ENCODE measurements at regions not wholly inside any gene's neighbourhood (a gene's known extent, or its start where the extent isn't known, plus 50 kb on each side); places are given as distances from the start of the nearest gene placed in this dataset.
A peak's percentile ranks its signal among the peaks of the same experiment; 100 is the strongest.

- TF ChIP-seq, protein P1, sequence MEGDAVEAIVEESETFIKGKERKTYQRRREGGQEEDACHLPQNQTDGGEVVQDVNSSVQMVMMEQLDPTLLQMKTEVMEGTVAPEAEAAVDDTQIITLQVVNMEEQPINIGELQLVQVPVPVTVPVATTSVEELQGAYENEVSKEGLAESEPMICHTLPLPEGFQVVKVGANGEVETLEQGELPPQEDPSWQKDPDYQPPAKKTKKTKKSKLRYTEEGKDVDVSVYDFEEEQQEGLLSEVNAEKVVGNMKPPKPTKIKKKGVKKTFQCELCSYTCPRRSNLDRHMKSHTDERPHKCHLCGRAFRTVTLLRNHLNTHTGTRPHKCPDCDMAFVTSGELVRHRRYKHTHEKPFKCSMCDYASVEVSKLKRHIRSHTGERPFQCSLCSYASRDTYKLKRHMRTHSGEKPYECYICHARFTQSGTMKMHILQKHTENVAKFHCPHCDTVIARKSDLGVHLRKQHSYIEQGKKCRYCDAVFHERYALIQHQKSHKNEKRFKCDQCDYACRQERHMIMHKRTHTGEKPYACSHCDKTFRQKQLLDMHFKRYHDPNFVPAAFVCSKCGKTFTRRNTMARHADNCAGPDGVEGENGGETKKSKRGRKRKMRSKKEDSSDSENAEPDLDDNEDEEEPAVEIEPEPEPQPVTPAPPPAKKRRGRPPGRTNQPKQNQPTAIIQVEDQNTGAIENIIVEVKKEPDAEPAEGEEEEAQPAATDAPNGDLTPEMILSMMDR (conservative IDR thresholded peaks at IDR 0.05) = no peak
- TF ChIP-seq ZFX (IDR thresholded peaks at IDR 0.05) = no peak
- H3K27ac ChIP-seq = no peak overlapping the region
Measured at GRCh38 chr18:57909620-57910019, 106.5 kb upstream of the ATP8B1 start.

DNA sequence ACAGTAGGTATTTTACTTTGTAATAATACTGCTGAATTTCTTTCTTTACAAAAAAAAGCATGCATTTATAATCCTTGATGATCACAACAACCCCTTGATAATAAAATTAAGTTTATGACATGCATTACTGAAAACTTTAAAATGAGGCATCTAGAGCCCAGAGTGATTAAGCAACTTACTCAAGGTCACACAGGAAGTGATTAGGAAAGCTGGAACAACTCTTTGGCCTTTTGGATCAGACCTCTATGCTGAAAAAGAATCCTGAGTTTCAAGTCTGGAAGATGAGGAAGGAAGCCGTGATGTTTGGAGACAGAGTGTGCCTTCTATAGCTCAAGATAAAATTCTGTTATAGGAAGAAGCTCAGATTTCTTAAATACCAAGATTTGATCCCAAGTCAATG lies 105.0 kb upstream of the ATP8B1 start:
- no peak overlapping the region for H3K27ac ChIP-seq
- TF ChIP-seq, protein P1 (conservative IDR thresholded peaks at IDR 0.05) = no peak
- no peak for TF ChIP-seq ZFX (IDR thresholded peaks at IDR 0.05)

DNA sequence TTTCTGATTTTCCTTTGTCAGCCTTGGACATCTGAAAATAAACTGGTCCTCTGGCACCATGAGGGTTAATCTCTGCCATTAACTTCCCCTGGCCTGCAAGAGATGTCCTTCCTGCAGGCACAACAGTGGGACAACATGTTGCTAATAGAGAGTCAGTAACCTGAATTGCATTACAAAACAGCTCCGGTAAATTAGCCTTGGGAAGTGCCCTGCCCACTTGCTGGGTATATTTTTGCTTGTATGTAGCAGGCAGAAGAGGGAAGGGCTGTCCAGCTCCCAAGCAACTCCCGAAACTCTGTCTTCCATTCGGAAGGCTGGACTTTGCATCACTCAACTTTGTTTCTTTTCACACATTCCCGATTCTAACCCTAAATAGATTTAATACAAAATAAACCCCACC lies 104.4 kb upstream of the ATP8B1 start:
- TF ChIP-seq, protein P1 (conservative IDR thresholded peaks at IDR 0.05) = no peak
- no peak for TF ChIP-seq ZFX (IDR thresholded peaks at IDR 0.05)
- no peak overlapping the region for H3K27ac ChIP-seq

- H3K27ac ChIP-seq = no peak overlapping the region
- no peak for TF ChIP-seq ZFX (IDR thresholded peaks at IDR 0.05)
- TF ChIP-seq, protein P1 (conservative IDR thresholded peaks at IDR 0.05) = peak; percentile 14
Measured at GRCh38 chr18:57906852-57907251, 103.7 kb upstream of the ATP8B1 start.

- no peak overlapping the region for H3K27ac ChIP-seq
- TF ChIP-seq, protein P1 (conservative IDR thresholded peaks at IDR 0.05) = no peak
- no peak for TF ChIP-seq ZFX (IDR thresholded peaks at IDR 0.05)
Measured at GRCh38 chr18:57904535-57904934, 101.4 kb upstream of the ATP8B1 start.

- H3K27ac ChIP-seq = no peak overlapping the region
- TF ChIP-seq, protein P1 (conservative IDR thresholded peaks at IDR 0.05) = no peak
- TF ChIP-seq ZFX (IDR thresholded peaks at IDR 0.05) = no peak
Measured at GRCh38 chr18:57902721-57903120, 99.6 kb upstream of the ATP8B1 start.

DNA sequence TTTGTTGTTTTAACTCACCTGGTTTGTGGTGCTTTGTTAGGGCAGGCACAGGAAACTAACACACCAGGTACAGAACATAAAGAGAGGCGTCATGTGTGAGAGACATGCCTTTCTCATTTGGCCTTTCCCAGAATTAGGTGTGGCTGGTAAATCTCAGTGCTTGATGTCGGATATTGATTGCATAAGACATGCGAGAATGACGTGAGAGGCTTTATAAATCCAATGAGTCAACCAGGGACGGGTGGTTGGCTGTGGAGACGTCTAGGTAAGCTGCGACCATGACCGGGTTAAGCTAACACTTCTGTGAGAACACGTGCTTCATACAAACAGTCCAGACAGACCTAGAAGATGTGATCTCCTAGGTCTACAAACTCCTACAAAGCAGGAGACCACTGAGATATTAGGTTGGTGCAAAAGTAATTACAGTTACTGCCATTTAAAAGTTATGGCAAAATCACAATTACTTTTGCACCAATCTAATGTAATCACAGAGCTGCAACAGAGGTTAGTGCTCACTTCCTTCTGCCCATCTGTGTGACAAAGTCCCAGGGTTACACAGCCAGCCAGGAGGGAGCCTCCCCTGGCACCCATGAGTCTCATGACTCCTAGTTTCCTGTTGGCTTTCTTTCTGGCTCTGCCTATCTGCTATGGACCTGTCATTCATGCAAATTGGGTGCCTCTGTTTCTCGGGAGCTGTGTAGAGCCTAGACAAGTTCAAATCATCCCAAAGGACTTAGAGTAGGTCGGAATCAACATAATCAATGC lies 98.9 kb upstream of the ATP8B1 start:
- H3K27ac ChIP-seq = no peak overlapping the region
- no peak for TF ChIP-seq ZFX (IDR thresholded peaks at IDR 0.05)
- TF ChIP-seq, protein P1 (conservative IDR thresholded peaks at IDR 0.05) = no peak

Measured in C4-2B (cell line).